ENCODE measurements at regions not wholly inside any gene's neighbourhood (a gene's known extent, or its start where the extent isn't known, plus 50 kb on each side); places are given as distances from the start of the nearest gene placed in this dataset.

- no peaks in the 10 kb centered on the region for H3K36me3 ChIP-seq (ENCODE audit: control insufficient read depth, insufficient read depth, low read length)
- TF ChIP-seq, protein P1, sequence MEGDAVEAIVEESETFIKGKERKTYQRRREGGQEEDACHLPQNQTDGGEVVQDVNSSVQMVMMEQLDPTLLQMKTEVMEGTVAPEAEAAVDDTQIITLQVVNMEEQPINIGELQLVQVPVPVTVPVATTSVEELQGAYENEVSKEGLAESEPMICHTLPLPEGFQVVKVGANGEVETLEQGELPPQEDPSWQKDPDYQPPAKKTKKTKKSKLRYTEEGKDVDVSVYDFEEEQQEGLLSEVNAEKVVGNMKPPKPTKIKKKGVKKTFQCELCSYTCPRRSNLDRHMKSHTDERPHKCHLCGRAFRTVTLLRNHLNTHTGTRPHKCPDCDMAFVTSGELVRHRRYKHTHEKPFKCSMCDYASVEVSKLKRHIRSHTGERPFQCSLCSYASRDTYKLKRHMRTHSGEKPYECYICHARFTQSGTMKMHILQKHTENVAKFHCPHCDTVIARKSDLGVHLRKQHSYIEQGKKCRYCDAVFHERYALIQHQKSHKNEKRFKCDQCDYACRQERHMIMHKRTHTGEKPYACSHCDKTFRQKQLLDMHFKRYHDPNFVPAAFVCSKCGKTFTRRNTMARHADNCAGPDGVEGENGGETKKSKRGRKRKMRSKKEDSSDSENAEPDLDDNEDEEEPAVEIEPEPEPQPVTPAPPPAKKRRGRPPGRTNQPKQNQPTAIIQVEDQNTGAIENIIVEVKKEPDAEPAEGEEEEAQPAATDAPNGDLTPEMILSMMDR (IDR thresholded peaks at IDR 0.05; ENCODE audit: insufficient read depth, low read length, severe bottlenecking), result no peak
- FAIRE-seq, result no peak
- DNase-seq (ENCODE audit: low read depth), result no peak
- H3K27me3 ChIP-seq (ENCODE audit: control insufficient read depth, insufficient read depth, low read length), result no peaks in the 10 kb centered on the region
- H3K4me3 ChIP-seq (ENCODE audit: low read depth, low read length), result no peak overlapping the region
These were observed 134.1 kb downstream of the URI1 start for GRCh38 chr19:30076101-30076551.

DNA sequence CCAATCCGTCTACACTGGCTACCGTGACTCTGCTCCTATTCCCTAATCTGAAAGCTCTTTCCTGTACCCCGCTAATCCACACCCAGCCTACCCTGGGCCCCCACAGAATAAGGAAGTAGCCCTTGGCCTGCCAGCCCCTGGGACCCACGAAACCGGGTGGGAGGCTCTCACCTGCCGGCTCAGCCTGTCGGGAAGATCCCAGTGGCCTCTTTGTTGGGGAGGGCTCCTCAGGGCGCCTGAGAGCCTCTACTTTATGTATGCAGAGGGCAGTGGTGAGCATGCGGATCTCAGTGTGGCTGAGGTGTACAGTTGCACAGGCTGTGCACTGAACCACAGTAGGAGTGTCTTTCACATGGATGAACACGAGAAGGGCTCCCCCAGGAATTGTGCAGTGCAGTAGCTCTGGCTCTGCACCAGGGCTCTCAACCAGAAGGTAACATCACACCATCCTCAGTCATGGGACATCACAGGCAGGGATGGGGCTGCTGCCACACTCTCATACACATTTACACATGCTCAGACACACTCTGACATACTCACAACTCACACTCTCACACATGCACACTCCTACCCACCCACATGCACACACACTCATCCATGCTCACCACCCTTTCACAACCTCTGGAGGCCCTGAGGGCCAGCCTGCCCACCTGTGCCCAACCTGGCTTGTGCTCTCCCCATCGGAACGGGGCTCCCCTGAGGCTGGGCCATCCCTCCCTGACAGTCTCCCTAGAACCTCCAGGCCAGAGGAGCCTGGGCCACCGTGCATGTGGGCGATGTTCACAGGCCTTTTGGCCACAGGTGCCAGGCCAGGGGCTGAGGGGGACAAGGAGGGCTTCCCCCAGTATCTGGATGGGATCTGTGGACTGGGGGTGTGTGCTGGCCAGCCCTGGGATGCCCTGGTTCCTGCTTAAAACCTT, 135.0 kb downstream of the URI1 start:
- Histone ChIP-seq H3K27me3 (ENCODE audit: control insufficient read depth, insufficient read depth, low read length) (no peaks in the 10 kb centered on the region), H3K36me3 (ENCODE audit: control insufficient read depth, insufficient read depth, low read length) (no peaks in the 10 kb centered on the region), H3K4me3 (ENCODE audit: low read depth, low read length) (no peak overlapping the region)
- TF ChIP-seq, protein P1 (IDR thresholded peaks at IDR 0.05; ENCODE audit: insufficient read depth, low read length, severe bottlenecking), result no peak
- DNase-seq (ENCODE audit: low read depth) (no peak), FAIRE-seq (peak; percentile 62)

DNA sequence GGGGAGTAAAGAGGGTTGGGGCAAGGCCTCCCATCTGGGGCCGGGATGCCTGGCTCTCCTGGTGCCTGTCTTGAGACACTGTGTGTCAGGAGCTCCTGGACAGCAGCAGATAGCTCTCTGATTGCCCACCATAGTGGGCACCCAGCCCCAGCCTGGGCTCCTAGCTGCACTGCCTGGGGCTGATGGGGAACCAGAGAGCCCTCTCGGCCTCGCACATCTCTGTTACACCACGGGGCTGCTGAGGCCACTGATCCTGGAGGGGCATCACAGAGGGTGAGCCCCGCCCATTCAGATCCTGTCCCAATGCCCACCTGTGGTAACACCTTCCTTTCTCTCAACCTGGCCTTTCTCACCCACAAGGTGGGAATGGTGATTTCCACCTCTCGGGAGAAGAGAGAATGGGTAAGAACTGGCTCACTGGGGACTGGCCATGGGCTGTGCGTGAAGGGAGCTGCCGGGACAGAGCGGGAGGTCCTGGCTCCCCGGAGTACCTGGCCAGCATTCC, 135.9 kb downstream of the URI1 start:
- no peak for DNase-seq (ENCODE audit: low read depth)
- FAIRE-seq, result no peak
- TF ChIP-seq, protein P1 (IDR thresholded peaks at IDR 0.05; ENCODE audit: insufficient read depth, low read length, severe bottlenecking), result no peak
- no peak overlapping the region for H3K4me3 ChIP-seq (ENCODE audit: low read depth, low read length)
- H3K36me3 ChIP-seq (ENCODE audit: control insufficient read depth, insufficient read depth, low read length), result no peaks in the 10 kb centered on the region
- H3K27me3 ChIP-seq (ENCODE audit: control insufficient read depth, insufficient read depth, low read length), result no peaks in the 10 kb centered on the region

DNA sequence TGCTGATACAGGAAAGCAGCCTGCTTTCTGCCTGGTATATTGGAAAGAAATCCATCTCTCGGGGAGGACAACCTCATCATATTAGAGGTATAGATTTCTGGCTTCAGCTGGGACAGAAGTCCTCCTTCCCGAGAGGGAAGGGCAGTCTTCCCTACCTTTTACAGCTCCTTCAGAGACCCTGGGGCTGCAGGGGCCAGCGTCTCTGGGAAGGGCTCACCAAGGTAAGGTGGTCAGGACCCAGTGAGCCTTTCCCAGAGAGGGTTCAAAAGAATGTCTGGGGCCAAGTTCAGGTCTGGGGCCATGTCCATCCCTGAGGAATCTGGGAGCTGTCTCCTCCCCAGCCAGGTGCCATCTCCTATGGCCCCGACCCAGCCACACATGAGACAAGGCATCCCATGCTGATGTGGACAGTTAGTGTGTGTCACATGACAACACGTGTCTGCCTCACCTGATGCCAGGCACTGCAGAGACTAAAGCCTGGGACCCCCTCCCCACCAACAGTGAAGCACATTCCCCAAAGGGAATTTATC, 136.4 kb downstream of the URI1 start:
- FAIRE-seq (no peak), DNase-seq (ENCODE audit: low read depth) (no peak)
- TF ChIP-seq, protein P1 (IDR thresholded peaks at IDR 0.05; ENCODE audit: insufficient read depth, low read length, severe bottlenecking), result no peak
- Histone ChIP-seq H3K36me3 (ENCODE audit: control insufficient read depth, insufficient read depth, low read length) (no peaks in the 10 kb centered on the region), H3K4me3 (ENCODE audit: low read depth, low read length) (no peak overlapping the region), H3K27me3 (ENCODE audit: control insufficient read depth, insufficient read depth, low read length) (no peaks in the 10 kb centered on the region)

- no peak for DNase-seq (ENCODE audit: low read depth)
- TF ChIP-seq, protein P1 (IDR thresholded peaks at IDR 0.05; ENCODE audit: insufficient read depth, low read length, severe bottlenecking), result no peak
- Histone ChIP-seq H3K4me3 (ENCODE audit: low read depth, low read length) (no peak overlapping the region), H3K36me3 (ENCODE audit: control insufficient read depth, insufficient read depth, low read length) (no peaks in the 10 kb centered on the region), H3K27me3 (ENCODE audit: control insufficient read depth, insufficient read depth, low read length) (no peaks in the 10 kb centered on the region)
- peak; percentile 55 for FAIRE-seq
These were observed 137.2 kb downstream of the URI1 start for GRCh38 chr19:30079200-30079599.

All from bronchial epithelial cell (primary cell).